Thyroid gland (tissue), 4 donors: ENCODE measurements at regions not wholly inside any gene's neighbourhood (a gene's known extent, or its start where the extent isn't known, plus 50 kb on each side); places are given as distances from the start of the nearest gene placed in this dataset.

Experiments used
- CTCF ChIP-seq, 6 experiments: fragments of 200-600 bp in 3 of 6; fragments of 450-650 bp in 3 of 6; sonication (generic) in 3 of 6; IDR thresholded peaks; one replicate each; pipeline ENCODE4 v1.5.1; 2016 to 2019; ENCODE audit warnings: antibody characterized with exemption in 6 of 6, mild to moderate bottlenecking in 2 of 6, inconsistent platforms in 1 of 6, moderate library complexity in 1 of 6
- POLR2A ChIP-seq, 2 donors: fragments of 450-650 bp; IDR thresholded peaks; one replicate each; pipeline ENCODE4 v1.6.1; 2017; ENCODE audit warnings: antibody characterized with exemption in 2 of 2, mild to moderate bottlenecking in 2 of 2, moderate library complexity in 1 of 2

- TF ChIP-seq POLR2A (IDR thresholded peaks at IDR 0.05) (no peak), CTCF (IDR thresholded peaks at IDR 0.05) (no peak)
Observed at GRCh38 chr2:44055664-44056063, 59.9 kb upstream of the LRPPRC start.
